ENCODE measurements at regions not wholly inside any gene's neighbourhood (a gene's known extent, or its start where the extent isn't known, plus 50 kb on each side); places are given as distances from the start of the nearest gene placed in this dataset.

GRCh38 chr9:99559776-99560175, 261.9 kb upstream of the NR4A3 start:
- DNase-seq = no peak

GRCh38 chr9:99560561-99560960, 261.1 kb upstream of the NR4A3 start:
- DNase-seq = no peak

GRCh38 chr9:99561509-99561917, 260.2 kb upstream of the NR4A3 start:
- DNase-seq = no peak

- DNase-seq = no peak
Observed at GRCh38 chr9:99561961-99562565, 259.6 kb upstream of the NR4A3 start.

- DNase-seq = no peak
Observed at GRCh38 chr9:99563364-99563763, 258.3 kb upstream of the NR4A3 start.

GRCh38 chr9:99565203-99565602, 256.5 kb upstream of the NR4A3 start:
- DNase-seq = no peak

GRCh38 chr9:99567436-99567835, 254.2 kb upstream of the NR4A3 start:
- no peak for DNase-seq

- DNase-seq = no peak
Observed at GRCh38 chr9:99569840-99570239, 251.8 kb upstream of the NR4A3 start.

GRCh38 chr9:99572567-99572966, 249.1 kb upstream of the NR4A3 start:
- no peak for DNase-seq

GRCh38 chr9:99573085-99573484, 248.6 kb upstream of the NR4A3 start:
- no peak for DNase-seq

GRCh38 chr9:99573886-99574285, 247.8 kb upstream of the NR4A3 start:
- DNase-seq = no peak

- no peak for DNase-seq
Observed at GRCh38 chr9:99576002-99576401, 245.7 kb upstream of the NR4A3 start.

GRCh38 chr9:99576876-99577275, 244.8 kb upstream of the NR4A3 start:
- no peak for DNase-seq

GRCh38 chr9:99577351-99577750, 244.3 kb upstream of the NR4A3 start:
- no peak for DNase-seq

GRCh38 chr9:99578666-99579065, 243.0 kb upstream of the NR4A3 start:
- no peak for DNase-seq

- no peak for DNase-seq
Observed at GRCh38 chr9:99579964-99580363, 241.7 kb upstream of the NR4A3 start.

- DNase-seq = no peak
Observed at GRCh38 chr9:99582814-99583213, 238.9 kb upstream of the NR4A3 start.

- DNase-seq = no peak
Observed at GRCh38 chr9:99588299-99588698, 233.4 kb upstream of the NR4A3 start.

- no peak for DNase-seq
Observed at GRCh38 chr9:99588747-99589146, 232.9 kb upstream of the NR4A3 start.

GRCh38 chr9:99590410-99590809, 231.3 kb upstream of the NR4A3 start:
- DNase-seq = no peak

GRCh38 chr9:99590840-99591239, 230.8 kb upstream of the NR4A3 start:
- DNase-seq = no peak

- DNase-seq = no peak
Observed at GRCh38 chr9:99591770-99592169, 229.9 kb upstream of the NR4A3 start.

- no peak for DNase-seq
Observed at GRCh38 chr9:99592834-99593574, 228.7 kb upstream of the NR4A3 start.

- DNase-seq = no peak
Observed at GRCh38 chr9:99593610-99594009, 228.1 kb upstream of the NR4A3 start.

All from NCI-H2227 treated with DMSO at 0.1 percent for 48 hours (cell line).